ENCODE measurements at regions not wholly inside any gene's neighbourhood (a gene's known extent, or its start where the extent isn't known, plus 50 kb on each side); places are given as distances from the start of the nearest gene placed in this dataset.

- TF ChIP-seq CTCF (IDR thresholded peaks at IDR 0.05; ENCODE audit: low read depth, low read length, missing control alignments) = no peak
- DNase-seq (ENCODE audit: low read depth) = no peak
- H3K4me3 ChIP-seq (ENCODE audit: low read depth, low read length) = no peak overlapping the region
Observed at GRCh38 chr1:244265507-244265906, 186.2 kb downstream of the ADSS2 start.

GRCh38 chr1:244269169-244269568, 182.5 kb downstream of the ADSS2 start:
- no peak overlapping the region for H3K4me3 ChIP-seq (ENCODE audit: low read depth, low read length)
- DNase-seq (ENCODE audit: low read depth) = no peak
- no peak for TF ChIP-seq CTCF (IDR thresholded peaks at IDR 0.05; ENCODE audit: low read depth, low read length, missing control alignments)

GRCh38 chr1:244271004-244271403, 180.7 kb downstream of the ADSS2 start:
- TF ChIP-seq CTCF (IDR thresholded peaks at IDR 0.05; ENCODE audit: low read depth, low read length, missing control alignments) = no peak
- no peak overlapping the region for H3K4me3 ChIP-seq (ENCODE audit: low read depth, low read length)
- no peak for DNase-seq (ENCODE audit: low read depth)

- no peak for TF ChIP-seq CTCF (IDR thresholded peaks at IDR 0.05; ENCODE audit: low read depth, low read length, missing control alignments)
- H3K4me3 ChIP-seq (ENCODE audit: low read depth, low read length) = no peak overlapping the region
- DNase-seq (ENCODE audit: low read depth) = no peak
Observed at GRCh38 chr1:244271691-244272308, 179.9 kb downstream of the ADSS2 start.

GRCh38 chr1:244272471-244273261, 179.0 kb downstream of the ADSS2 start:
- no peak overlapping the region for H3K4me3 ChIP-seq (ENCODE audit: low read depth, low read length)
- TF ChIP-seq CTCF (IDR thresholded peaks at IDR 0.05; ENCODE audit: low read depth, low read length, missing control alignments) = peak; percentile 91
- peak; percentile 67 for DNase-seq (ENCODE audit: low read depth)

GRCh38 chr1:244273262-244273844, 178.4 kb downstream of the ADSS2 start:
- no peak for TF ChIP-seq CTCF (IDR thresholded peaks at IDR 0.05; ENCODE audit: low read depth, low read length, missing control alignments)
- H3K4me3 ChIP-seq (ENCODE audit: low read depth, low read length) = no peak overlapping the region
- DNase-seq (ENCODE audit: low read depth) = no peak
